ENCODE measurements at regions not wholly inside any gene's neighbourhood (a gene's known extent, or its start where the extent isn't known, plus 50 kb on each side); places are given as distances from the start of the nearest gene placed in this dataset.

DNA sequence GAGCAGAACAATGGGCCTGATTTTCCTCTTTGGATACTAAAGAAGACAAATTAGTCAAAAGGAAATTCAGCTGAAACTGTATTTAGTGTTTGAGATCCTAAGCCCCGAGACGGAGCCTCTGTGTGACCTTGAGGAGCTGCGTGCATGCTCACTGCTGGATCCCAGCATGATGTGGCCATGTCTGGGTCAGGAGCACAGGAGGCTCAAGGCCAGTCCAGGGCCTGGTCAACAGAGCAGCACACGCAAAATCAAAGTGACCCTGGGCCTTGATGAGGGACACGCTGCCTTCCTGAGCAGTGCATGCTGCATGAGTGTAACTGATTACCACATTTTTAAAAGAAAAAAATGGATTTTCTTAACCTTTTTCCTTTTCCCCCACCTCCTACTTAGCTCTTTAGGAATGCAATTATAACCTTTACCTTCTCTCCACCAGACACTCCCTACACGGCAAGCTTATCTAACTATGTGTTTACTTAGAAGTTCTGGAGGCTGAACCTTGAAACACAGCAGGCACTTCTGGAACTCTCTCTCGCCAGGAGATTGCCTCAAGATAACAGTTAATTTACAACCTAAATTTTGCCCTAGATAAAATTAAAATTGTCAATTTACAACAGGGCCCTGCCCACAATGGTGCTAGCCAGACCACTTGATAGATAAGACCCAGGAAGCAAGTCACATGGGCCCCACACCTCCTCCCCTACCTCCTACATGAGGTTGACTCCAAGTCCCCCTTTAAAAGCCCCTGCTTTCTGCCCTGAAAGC is 144.6 kb downstream of the LRIG2 start:
- no peak for TF ChIP-seq CTCF (conservative IDR thresholded peaks at IDR 0.05 in 1 of 2, IDR thresholded peaks at IDR 0.05 in 1 of 2; ENCODE audit: extremely low read depth in 1 of 2, insufficient read depth in 1 of 2, low read depth in 1 of 2, low read length in 2 of 2)
- no peak for TF ChIP-seq EZH2 (IDR thresholded peaks at IDR 0.05; ENCODE audit: borderline replicate concordance, low read length)

Data from mammary epithelial cell (primary cell).